ENCODE measurements at regions not wholly inside any gene's neighbourhood (a gene's known extent, or its start where the extent isn't known, plus 50 kb on each side); places are given as distances from the start of the nearest gene placed in this dataset.
"Not testable (repeated sequence)": the region's sequence is repeated elsewhere in the genome, so short reads cannot be mapped to it uniquely, and the experiment has no call there.

DNA sequence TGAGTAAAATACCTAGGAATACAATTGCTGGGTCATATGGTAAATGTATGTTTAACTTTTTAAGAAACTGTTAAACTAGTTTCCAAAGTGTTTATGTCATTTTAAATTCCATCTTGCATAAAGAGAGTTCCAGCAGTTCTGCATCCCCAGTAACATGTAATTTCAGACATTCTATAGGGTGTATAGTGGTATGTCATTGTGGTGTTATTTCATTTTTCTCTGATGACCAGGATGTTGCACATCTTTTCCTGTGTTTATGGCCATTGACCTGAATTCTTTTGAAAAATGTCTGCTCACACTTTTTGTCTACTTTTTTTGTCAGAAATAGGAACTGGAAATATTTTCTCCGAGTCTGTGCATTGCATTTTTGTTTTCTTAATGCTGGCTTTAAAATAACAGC lies 128.9 kb downstream of the TMEM200A start:
- no peak for DNase-seq (ENCODE audit: low read depth)

DNA sequence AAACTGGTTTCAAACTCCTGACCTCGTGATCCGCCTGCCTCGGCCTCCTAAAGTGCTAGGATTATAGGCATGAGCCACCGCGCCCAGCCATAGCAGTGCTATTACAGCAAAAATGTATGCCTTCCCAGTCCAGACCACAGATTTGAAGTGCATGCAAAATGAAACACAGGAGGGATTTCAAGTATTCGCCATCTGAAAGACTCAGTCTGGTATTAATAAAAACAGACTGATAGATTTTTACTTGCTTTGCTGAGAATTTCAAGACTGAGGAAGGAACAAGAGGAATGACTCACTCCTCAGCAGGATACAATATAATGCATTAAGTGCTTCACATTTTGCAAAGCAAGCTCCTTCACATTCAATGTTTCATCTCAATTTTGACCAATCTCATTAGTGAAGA lies 134.9 kb downstream of the TMEM200A start:
- no peak for DNase-seq (ENCODE audit: low read depth)

DNA sequence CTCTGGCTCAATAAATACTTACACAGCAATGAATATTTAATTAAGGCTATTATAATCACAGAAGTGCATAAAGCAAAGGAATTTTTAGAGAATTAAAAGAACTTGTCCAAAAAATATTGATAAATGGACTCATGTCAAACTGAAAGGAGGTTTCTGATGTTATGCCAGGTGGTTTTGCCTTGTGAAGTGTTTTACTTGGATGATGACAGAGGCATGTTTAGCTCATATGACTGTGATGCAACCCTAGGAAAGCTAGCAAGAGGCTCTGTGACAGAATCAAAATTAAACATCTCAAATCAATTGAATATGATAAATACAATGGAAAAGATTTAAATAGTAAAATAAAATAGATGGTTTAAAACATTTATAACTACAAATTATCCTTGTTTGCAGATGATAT lies 137.3 kb downstream of the TMEM200A start:
- DNase-seq (ENCODE audit: low read depth): no peak

DNA sequence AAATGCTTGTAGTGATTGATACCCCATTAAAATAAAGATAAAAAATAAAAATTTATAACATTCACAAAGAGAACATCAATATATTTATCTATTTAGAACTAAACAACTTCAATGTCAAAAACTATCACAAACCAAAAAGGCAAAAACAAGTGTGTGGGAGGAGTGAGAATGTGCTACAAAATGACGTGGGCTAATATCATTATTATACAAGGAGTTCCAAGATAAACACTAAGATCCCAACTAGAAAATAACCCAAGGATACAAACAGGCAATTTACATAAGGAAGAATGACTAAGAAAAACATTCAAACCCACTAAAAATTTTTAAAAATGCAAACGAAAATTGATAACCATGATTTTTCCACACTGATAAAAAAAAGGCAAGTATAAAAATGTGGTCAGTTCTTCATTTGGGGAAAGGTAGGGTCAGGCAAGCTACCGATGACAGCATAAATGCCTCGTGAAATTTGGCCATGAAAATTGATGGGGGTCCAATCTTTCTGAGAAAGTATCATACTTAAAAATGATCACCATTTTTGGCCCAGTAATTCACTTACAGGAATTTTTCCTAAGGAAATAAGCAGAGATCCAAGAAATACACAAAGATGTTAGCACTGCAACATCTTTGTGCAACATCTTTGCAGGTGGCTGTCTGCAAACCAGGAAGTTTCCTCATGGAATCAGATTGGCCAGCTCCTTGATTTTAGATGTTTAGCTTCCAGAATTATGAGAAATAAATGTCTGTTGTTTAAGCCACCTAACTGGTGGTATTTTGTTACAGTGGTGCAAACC lies 140.2 kb downstream of the TMEM200A start:
- no peak for DNase-seq (ENCODE audit: low read depth)

DNA sequence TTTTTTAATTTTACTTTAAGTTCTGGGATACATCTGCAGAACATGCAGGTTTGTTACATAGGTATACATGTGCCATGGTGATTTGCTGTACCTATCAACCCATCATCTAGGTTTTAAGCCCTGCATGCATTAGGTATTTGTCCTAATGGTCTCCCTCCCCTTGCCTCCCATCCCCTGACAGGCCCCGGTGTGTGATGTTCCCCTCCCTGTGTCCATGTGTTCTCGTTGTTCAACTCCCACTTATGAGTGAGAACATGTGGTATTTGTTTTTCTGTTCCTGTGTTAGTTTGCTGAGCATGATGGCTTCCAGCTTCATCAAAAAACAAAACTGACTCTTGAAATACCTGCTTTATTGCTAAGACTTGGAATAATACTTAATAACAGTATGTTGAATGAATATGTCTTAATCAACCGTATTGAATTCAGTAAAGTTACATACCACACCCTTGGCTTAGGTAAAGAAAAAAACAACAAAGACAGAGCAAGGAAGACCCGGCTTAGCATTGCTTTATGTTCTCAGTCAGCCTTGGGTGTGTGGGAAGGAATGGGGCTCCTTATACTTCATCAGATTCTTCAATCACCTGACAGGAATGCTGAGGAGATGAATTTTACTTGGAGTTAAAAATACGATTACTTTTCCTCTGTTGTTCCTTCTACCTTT lies 141.3 kb downstream of the TMEM200A start:
- DNase-seq (ENCODE audit: low read depth): not testable (repeated sequence)

DNA sequence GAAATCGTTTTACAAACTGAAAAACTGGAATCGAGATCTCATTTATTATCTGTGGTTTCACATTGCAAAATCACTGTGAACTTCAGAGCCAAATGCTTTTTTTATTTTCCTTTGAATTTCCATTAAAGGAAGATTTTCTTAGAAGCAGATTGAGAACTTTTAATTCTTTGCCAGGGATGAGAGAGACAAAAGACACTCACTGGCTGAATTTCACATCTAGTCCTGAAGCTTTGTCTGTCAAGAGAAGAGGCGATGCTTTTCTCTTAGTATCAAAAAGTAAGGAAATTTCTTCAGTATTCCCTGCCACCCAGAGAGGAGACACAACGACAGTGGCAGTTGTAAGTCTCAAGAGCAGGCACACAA lies 141.8 kb downstream of the TMEM200A start:
- no peak for DNase-seq (ENCODE audit: low read depth)

DNA sequence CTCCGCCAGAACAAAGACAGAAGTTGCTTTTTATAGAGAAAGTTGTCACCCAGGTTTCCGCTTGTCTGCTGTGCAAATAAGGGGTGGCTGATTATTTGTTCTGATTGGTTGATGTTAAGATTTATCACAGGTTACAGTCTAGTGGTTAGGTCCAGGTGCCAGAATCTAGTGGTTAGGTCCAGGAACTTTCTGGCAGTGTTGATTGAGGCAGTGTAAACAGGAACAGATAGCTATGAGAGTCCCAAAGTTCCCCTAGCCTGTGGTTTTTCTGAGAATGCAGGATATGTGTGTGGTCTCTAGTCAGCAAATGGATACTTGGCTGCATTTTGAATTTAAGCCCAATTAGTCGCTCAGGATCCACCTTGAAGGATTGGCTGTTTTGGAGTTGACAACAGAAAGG lies 148.0 kb downstream of the TMEM200A start:
- DNase-seq (ENCODE audit: low read depth): peak; percentile 50

DNA sequence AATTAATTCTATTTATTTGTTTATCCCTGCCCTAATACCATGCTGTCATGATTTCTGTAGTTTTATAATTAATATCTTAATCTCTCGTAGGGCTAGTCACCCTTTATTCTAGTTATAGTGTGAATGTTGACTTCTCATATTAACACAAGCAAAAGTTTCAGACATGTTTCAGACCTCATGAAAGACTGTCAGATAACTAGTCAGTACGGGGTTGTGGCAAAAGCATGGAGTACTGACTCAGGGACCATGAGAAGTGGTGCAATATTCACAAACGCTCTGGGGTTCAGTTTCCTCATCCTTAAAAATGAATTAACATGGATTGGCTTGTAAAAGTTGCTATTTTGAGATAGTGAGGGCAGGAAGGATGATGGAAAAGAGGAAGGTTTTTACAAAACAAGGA lies 148.9 kb downstream of the TMEM200A start:
- no peak for DNase-seq (ENCODE audit: low read depth)

DNA sequence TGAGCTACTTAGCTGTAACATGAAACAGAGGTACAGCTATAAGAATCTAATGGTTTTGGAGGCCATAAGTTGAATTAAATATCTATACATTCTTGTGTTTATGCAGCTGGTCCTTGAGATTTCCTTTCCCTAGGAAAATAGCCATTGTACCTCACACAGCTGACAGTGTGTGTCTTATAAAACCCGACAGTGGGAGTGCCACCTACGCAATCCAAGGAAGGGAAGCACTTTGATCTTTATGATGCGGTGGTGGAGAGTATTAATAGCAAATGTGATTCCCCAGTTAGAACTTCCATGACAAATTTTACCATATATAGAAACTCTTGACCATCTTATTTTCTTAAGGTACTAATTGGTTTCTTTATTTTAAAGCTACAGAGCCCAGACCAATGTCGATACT lies 149.5 kb downstream of the TMEM200A start:
- no peak for DNase-seq (ENCODE audit: low read depth)

DNA sequence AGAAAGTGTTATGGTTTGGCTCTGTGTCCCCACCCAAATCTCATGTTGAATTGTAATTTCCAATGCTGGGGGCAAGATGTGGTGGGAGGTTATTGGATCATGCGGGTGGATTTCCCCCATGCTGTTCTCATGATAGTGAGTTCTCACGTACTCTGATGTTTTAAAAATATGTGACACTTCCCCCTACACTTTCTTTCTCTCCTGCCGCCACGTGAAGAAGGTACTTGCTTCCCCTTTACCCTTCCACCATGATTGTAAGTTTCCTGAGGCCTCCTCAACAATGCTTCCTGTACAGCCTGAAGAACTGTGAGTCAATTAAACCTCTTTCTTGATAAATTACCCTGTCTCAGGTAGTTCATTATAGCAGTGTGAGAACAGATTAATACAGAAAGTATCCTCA lies 150.8 kb downstream of the TMEM200A start:
- no peak for DNase-seq (ENCODE audit: low read depth)

DNA sequence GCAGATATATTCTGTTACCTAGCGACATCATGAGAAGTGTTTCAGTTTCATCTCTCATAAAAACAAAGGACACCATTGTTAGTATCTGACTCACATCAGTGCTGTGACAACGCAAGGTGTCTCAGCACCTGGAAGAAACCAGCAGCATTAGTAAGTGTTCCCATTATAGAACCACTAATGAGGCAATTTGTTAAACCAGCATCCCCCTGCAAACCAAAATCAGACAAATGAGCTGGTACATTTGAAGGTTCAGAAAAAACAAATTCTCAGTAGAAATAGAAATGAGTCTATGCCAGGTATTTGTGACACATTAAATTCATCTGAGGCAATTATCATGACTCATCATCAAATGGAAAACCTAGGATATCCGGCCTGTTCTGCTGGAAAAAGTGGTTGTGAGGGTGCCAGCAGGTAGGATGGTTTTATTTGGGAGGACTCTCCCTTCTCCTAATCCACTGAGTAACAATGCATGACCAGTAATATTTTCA lies 151.7 kb downstream of the TMEM200A start:
- DNase-seq (ENCODE audit: low read depth): no peak

DNA sequence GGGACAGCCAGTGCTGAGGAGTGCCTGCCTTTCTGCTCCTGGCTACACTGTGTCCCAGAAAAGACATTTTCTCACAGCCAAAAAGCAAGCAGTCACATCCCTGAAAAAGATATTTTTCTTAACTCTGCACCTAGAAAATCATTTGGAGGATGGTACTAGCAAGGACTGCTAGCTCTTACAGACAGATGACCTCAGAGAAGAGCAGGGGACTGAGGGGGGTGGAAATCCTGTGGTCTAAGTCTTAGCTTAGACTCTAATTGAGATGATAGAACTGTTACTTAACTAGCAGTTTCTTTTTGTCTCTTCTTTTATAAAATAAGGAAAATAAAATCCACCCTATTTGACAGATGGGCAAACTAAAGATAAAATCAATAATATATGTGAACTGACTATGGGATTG lies 152.8 kb downstream of the TMEM200A start:
- no peak for DNase-seq (ENCODE audit: low read depth)

DNA sequence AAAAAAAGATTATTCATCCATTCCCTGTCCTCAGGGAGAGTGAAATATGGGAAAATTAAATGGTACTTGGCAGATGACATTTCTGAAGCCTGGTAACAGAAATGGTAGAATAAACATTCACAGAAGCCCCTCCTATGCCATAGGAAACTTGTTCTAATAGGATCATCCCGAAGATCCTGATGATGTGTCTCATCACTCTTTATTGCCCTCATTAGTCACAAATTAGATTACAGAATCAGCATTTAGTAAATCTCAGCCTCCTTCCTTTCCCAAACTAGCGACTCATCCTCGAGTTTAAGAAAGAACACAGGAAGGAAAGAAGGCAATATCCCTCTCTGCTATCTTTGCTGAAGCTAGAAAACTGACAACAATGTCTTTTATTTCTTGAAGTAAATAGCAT lies 154.4 kb downstream of the TMEM200A start:
- DNase-seq (ENCODE audit: low read depth): peak; percentile 31

DNA sequence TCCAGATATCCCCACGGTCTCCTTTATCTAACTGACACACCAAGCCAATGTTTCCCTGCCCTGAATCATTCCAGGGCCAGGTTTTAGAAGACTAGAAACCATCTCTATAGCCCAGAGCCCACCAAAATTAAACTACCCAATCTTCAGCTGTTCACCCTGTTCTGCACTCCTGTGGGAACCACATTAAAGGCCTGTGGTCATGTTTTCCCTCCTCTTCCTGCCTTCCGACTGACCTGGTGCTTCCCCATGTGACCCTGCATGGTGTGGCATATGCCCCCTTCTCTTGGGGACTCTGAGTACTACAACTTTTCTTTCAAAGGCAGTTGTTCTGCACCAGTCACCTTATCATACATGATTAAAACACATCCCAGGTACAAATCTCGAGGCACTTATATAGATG lies 155.0 kb downstream of the TMEM200A start:
- DNase-seq (ENCODE audit: low read depth): no peak

DNA sequence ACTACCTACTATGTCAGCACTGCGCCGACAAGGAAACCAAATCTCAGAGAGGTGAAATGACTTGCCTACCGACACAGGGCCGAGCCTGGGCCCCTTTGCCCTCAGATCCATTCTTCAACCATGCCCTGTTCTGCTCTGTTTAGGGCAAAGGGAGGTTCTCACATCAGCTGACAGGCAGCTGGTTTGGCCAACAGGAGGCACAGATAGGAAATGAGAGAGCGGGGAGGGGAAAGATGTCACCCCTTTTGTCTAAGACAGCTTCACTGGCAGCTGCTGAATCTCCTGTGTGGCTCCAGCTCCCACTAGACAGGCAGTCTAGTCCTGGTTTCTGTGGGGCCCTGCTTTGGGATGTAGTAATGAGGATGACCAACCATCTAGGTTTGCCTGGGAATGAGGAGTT lies 158.7 kb downstream of the TMEM200A start:
- no peak for DNase-seq (ENCODE audit: low read depth)

DNA sequence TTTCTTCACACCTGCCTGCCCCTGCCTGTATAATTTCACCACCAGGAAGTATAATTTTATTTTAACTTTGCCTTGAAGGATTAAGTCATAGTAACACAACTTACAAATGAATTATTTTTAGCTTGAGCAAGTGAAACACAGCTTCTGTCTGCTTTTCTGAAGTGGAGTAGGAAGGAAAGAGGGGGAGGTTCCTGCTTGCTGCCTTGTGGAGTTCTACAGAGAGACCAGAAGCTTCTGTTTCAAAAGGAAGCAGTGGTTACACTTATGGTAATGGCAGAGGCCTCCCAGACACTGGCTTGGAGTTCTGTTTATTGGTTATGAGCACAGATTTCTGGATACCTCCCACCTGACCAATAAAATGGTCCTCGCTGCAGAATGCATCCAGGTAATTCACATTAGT lies 159.6 kb downstream of the TMEM200A start:
- no peak for DNase-seq (ENCODE audit: low read depth)

DNA sequence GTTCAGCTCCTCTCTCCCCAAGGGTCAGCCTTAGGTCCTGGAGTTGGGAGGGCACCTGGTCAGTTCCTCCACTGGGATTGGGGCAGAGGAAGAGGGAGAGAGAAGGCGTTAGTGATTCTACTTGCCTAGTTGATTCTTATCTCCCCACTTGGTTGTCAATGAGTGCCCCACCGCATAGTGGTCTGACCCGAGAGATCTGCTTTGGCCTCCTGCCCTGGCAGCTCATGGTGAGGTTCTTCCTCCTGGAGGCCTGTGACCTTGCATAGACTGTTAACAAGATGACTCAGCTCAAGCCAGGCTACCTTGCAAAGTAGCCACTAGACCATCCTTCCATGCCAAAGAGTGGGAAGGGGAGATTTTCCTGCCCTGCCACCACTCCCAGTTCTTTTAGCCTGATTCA lies 160.6 kb downstream of the TMEM200A start:
- no peak for DNase-seq (ENCODE audit: low read depth)

DNA sequence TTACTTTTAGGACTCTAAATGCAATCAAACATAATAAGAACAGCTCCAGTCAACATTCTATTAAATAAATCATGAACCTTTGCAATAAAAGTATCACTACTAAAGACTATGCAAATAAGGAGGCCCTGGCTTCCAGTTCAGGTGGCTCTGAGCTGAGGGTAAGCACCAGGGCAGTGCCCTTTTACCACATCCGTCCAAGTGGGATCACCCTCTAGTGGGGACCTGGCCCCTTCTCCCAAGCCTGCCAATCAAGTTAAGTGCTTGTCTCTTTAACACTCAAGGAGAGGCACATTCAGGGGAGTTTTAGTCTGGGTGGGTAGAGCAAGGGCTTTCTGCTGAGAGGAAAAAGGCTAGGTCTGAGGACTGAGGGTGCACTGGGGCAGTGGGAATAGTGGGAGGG lies 161.4 kb downstream of the TMEM200A start:
- no peak for DNase-seq (ENCODE audit: low read depth)

DNA sequence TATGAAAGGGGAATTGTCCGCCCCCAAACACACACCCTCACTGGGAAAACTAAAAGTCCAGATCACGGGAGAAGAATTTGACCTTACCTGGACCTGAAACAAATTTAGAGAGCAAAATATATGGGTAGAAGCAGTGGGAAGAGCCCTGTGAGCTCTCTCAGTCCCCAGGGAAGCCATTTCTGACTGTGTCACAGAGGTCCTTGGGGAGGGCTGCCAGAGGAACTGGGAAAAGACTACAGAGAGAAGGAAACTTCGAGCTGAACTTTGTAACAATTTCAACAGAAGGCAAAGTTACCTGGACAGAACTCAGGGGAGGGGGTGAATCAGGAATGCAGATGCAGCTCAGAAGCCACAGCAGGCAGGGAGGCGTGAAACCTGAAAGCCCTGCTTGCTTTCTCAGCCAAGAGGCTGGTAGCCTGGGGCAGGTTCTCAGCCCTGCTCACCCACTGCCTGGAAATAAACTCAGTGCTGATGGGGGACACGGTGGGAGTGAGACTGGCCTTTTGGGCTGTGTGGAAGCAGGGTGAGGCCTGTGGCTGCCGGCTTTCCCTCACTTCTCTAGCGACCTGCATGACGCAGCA lies 163.8 kb downstream of the TMEM200A start:
- no peak for DNase-seq (ENCODE audit: low read depth)

DNA sequence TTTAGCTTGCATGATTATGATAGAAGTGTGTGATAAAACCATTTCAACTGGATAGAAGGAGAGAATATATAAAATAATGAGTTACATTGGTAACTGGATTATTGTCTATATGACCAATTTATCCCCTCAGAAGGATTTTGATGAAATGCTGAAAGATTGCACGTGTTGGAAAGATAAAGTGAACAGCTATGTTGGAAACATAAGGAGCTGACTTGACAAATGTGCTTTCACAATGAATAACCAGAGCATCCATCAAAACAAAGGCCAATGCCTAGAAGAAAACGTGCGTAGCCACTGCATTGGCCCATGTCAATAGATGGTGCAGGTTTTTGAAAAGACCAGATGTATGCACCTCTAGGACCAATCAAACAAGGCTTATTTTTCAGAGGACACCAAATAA lies 168.8 kb downstream of the TMEM200A start:
- DNase-seq (ENCODE audit: low read depth): no peak

DNA sequence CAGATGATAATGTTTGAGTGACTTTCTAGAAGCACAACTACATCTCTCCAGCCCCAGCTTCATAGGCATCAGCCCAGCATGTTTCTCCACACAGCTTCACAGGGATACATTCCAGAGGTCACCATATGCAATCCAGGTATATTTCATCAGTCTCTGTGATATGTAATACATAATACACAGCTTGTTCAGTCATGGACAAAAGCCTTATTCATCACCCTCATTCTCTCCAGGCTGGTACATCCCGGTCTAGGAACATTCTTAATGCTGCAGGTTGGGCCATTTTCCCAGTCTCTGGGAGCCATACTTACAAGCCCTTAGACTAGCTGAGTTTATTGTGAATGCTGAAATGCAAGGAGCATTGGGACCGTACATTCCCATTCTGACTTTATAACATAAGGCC lies 169.4 kb downstream of the TMEM200A start:
- no peak for DNase-seq (ENCODE audit: low read depth)

DNA sequence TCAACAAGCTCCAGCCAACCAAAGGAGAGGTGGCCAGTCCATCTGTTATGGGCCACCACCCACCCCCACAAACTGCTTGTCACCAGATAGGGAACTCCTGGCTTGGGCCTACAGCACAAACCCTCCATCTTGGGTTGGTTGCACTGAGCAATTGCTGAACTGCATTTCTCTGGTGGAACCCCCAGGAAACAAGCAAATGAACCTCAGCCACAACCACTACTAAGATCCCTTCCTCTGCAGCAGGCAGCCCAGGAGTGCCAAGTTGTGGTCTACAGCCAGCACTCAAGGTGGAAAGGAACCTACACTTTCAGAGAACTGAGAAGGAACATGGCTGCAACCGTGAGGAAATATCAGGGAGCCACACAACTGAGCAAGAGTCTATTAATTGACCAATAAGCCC lies 171.6 kb downstream of the TMEM200A start:
- no peak for DNase-seq (ENCODE audit: low read depth)

DNA sequence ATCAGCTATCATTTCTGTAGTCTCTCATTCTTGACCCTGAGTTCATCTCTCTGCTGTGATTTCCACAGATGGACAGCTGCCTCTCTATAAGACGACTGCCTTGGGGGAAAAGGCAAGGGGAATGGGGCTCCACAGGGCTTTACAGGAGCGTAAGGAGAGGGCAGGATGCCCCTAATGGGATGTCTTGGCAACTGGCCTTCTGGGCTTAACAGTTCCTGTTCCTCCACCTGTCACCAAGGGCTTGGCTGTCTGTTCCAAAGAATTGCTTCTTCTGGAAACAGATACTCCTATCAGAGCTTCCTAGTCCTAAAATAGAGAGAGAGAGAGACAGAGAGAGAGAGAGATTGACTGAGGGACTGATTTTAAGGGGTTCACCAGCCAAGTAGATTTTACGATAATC lies 181.9 kb downstream of the TMEM200A start:
- peak; percentile 24 for DNase-seq (ENCODE audit: low read depth)

Data from LHCN-M2 (cell line).